ENCODE measurements at regions not wholly inside any gene's neighbourhood (a gene's known extent, or its start where the extent isn't known, plus 50 kb on each side); places are given as distances from the start of the nearest gene placed in this dataset.
A peak's percentile ranks its signal among the peaks of the same experiment; 100 is the strongest.

- Mint-ChIP-seq H3K4me3 (no peak overlapping the region; a peak in 1 of 5 replicates), H3K27me3 (ENCODE audit: low read depth) (no peaks in the 10 kb centered on the region; the same call in 1 of the 2 replicates), H3K4me1 (peaks cover 34 to 35% of the 10 kb centered on the region in 2 experiments), H3K9me3 (no peaks in the 10 kb centered on the region), H3K27ac (peak overlapping the region in 1 of 3 experiments; percentile 37; a peak in 1 of 7 replicates), H3K36me3 (ENCODE audit: insufficient read depth in 1 of 3, low read depth in 3 of 3) (no peaks in the 10 kb centered on the region)
- Histone ChIP-seq H3K27ac (ENCODE audit: insufficient read length, low read depth, low read length) (no peak overlapping the region), H3K56ac (ENCODE audit: insufficient read length, low read depth, low read length) (no peak overlapping the region), H2AK5ac (ENCODE audit: insufficient read length, low read length) (no peak overlapping the region), H3T11ph (ENCODE audit: low read length) (no peak overlapping the region), H2BK20ac (ENCODE audit: low read depth, low read length, poor library complexity, severe bottlenecking) (no peak overlapping the region), H2BK120ac (ENCODE audit: low read depth, low read length, poor library complexity, severe bottlenecking) (no peak overlapping the region), H2AFZ (ENCODE audit: low read length) (no peak overlapping the region), H3K9ac (ENCODE audit: extremely low read depth, insufficient read length, low read length) (no peak overlapping the region), H3K27me3 (ENCODE audit: insufficient read depth, low read length) (no peaks in the 10 kb centered on the region), H4K20me1 (ENCODE audit: control insufficient read depth, insufficient read depth, insufficient read length) (no peaks in the 10 kb centered on the region), H3K4me2 (ENCODE audit: insufficient read depth, insufficient read length, low read length) (no peak overlapping the region), H3K14ac (ENCODE audit: insufficient read depth, low read length) (no peak overlapping the region), H3K9me3 (ENCODE audit: control insufficient read depth, low read depth, low read length) (no peaks in the 10 kb centered on the region), H3K23ac (ENCODE audit: insufficient read length, low read depth, low read length) (no peak overlapping the region), H3K4me1 (ENCODE audit: insufficient read depth, low read length) (peaks cover 4% of the 10 kb centered on the region; the same call in 1 of the 2 replicates), H3K4ac (ENCODE audit: low read depth, low read length) (no peak overlapping the region), H3K79me1 (ENCODE audit: insufficient read depth, low read depth, low read length, poor library complexity, severe bottlenecking) (no peaks in the 10 kb centered on the region), H3K18ac (ENCODE audit: insufficient read length, low read depth, low read length) (no peak overlapping the region), H4K8ac (replicated peaks; ENCODE audit: insufficient read length, low read depth, low read length) (no peak overlapping the region), H3K23me2 (ENCODE audit: insufficient read length, low read depth, low read length, poor library complexity, severe bottlenecking) (no peaks in the 10 kb centered on the region), H3K79me2 (ENCODE audit: insufficient read depth, low read length) (no peaks in the 10 kb centered on the region), H2BK12ac (ENCODE audit: insufficient read length, low read depth, low read length) (no peak overlapping the region), H4K91ac (ENCODE audit: insufficient read length, low read depth, low read length) (no peak overlapping the region), H2BK5ac (ENCODE audit: insufficient read length, low read length) (no peak overlapping the region), H4K5ac (ENCODE audit: insufficient read length, low read depth, low read length) (no peak overlapping the region), H2BK15ac (ENCODE audit: low read depth, low read length) (no peak overlapping the region)
- DNase-seq: no peak
- TF ChIP-seq CTCF (conservative IDR thresholded peaks at IDR 0.05): no peak
- no CpG with 5 or more reads among the region's 11 CpGs for WGBS (ENCODE audit: extremely low coverage, insufficient read length, low lambda C conversion rate)
These were observed 260.9 kb downstream of the TFAP2C start for GRCh38 chr20:56890011-56890410.
